Activated effector memory CD4-positive, alpha-beta T cell treated with Interleukin-2 at 50 U/mL for 16 hours (primary cell): ENCODE measurements at regions not wholly inside any gene's neighbourhood (a gene's known extent, or its start where the extent isn't known, plus 50 kb on each side); places are given as distances from the start of the nearest gene placed in this dataset.

Source experiments
- DNase-seq: peaks from one replicate; pipeline ENCODE4 v3.0.0-alpha.2; 2020

DNA sequence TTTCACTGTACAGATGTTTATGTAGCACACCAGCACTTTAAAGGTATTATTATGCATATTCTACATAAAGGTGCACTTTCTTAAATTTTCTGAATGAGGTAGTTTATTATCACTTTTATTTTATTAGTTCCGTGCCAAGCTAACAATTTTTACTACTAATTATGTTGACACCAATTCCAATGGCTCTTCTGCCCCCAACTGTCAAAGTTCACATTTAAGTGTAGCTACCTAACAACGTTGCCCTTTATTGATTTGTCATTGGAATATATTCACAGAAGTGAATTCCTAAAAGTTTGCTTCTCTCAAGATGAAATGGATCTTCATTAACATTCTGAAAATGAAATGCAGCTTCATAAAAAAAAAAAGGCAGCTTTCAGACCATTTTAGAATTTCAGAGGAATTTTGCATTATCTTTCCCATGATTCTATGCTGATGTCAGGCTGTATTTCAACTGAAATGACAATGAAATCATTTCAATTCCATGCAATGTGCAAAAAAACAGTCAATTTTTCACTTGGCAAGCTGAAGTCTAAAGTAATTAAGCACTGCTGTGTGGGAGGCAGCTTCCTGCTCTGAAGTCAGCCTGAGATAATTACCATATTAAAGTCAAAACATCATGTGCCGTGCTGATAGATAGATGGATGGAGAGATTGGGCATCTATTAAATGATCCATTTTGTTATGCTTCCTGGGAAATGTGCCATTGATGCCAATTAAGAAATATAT lies 229.2 kb downstream of the TTLL7 start:
- no peak for DNase-seq

- no peak for DNase-seq
Observed at GRCh38 chr1:83769072-83769471, 229.9 kb downstream of the TTLL7 start.

- no peak for DNase-seq
Observed at GRCh38 chr1:83766241-83766691, 232.7 kb downstream of the TTLL7 start.

DNA sequence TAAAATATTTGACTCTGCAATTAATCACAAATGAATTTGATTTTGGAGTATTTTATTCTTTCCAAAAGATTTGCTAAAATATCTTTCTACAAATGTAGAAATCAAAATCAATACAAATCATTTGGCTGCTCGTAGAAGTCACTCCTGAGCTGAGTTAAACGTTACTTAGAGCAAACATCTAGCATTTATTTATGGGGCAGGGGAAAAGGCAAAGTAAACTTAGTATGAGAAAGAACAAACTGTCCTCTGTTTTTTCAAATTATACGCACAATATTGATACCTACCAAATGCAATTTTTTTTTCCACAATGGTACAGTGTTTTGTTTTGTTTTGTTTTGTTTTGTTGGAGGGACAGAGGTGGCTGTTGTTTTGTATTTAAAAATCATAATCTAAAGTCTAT lies 233.8 kb downstream of the TTLL7 start:
- no peak for DNase-seq

- no peak for DNase-seq
Observed at GRCh38 chr1:83764209-83764608, 234.7 kb downstream of the TTLL7 start.

- no peak for DNase-seq
Observed at GRCh38 chr1:83763361-83764095, 235.4 kb downstream of the TTLL7 start.

DNA sequence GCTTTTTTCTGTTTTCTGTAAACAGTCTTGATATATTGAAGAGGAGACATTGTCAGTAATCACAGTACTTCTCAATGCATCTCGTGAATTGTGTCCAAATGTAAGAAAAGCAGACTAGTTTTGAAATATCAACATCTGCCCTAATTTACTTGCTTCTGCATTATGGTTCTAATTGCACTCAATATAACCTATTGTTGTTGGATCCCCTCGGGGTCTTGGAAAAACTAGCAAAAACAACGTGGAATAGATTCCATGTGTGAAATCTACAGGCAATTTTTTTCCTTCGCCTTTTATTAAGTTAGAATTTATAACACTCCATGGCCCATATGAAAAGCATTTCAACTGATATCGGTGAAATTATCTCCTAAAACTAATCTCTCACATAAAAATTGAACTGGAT lies 236.5 kb downstream of the TTLL7 start:
- no peak for DNase-seq

DNA sequence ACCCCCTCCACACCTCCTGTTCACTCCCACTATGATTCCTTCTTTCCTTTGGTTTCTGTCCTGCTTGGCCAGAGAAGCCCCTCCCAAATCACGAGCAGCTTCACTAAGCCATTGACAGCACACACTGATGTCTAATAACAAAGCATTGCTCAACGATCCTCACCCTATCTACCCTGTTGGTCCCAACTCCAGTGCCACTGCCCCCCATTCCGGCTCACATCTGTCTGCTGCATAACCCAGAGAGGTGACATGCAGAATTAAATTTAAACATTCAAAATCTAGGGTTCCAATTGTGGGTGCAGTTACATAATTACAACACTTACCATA lies 236.9 kb downstream of the TTLL7 start:
- DNase-seq, result no peak

DNA sequence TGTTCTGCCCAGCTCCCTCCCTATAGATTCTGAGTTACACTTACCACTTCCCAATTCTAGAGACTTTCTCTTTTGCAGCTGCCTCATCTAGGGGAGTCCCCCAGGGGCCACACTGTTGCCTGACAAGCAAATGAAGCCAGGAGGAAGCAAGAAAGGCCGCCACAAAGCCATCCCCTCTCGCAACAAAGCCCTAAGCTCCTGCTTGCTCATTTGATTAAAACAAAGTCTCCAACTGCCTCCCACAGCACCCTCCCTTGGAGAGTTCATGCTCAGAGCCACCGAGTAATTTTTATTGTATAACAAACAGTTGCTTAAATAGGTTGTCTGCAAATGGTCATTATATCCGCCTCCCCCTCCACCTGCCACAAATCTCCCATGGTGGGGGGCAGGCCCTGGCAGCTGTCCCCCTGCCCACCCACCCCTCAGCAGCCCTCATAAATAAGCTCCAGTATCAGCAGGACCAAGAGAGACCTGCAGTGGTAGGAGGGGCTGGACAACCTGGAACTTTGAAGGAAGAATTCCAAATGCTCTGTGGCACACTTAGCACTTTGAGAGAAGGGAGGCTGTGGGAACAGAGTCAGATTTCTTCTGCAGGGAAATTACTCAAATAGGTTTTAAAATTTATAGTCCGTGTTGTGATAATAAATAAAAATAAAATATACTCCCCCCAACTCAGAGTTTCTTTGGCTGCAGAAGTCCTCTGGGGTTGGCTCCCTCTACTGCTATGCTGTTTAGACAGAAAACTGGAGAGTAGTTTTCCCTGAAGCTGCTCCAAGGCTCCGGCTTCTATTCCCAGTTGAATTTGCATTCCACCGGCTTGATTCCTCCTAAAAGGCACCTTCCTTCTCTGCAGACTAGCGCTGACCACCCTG lies 237.5 kb downstream of the TTLL7 start:
- DNase-seq, result no peak

- no peak for DNase-seq
Observed at GRCh38 chr1:83760226-83761021, 238.5 kb downstream of the TTLL7 start.

- DNase-seq, result no peak
Observed at GRCh38 chr1:83756984-83757717, 241.8 kb downstream of the TTLL7 start.

DNA sequence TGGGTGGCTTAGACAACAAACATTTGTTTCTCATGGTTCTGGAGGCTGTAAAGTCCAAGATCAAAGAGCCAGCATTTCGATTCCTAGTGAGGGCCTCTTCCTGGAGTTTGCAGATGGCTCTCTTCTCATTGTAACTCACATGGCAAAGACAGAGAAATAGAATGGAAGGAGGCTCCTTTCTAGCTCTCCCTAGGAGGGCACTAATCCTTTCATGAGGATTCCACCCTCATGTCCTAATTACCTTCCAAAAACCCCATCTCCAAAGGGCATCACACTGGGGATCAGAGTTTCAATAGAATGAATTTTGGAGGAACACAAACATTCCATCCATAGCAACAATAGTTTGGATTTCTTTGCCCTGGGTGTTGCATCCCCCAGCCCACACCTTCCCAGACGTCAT lies 247.3 kb downstream of the TTLL7 start:
- DNase-seq, result no peak

- no peak for DNase-seq
Observed at GRCh38 chr1:83750201-83750600, 248.7 kb downstream of the TTLL7 start.

DNA sequence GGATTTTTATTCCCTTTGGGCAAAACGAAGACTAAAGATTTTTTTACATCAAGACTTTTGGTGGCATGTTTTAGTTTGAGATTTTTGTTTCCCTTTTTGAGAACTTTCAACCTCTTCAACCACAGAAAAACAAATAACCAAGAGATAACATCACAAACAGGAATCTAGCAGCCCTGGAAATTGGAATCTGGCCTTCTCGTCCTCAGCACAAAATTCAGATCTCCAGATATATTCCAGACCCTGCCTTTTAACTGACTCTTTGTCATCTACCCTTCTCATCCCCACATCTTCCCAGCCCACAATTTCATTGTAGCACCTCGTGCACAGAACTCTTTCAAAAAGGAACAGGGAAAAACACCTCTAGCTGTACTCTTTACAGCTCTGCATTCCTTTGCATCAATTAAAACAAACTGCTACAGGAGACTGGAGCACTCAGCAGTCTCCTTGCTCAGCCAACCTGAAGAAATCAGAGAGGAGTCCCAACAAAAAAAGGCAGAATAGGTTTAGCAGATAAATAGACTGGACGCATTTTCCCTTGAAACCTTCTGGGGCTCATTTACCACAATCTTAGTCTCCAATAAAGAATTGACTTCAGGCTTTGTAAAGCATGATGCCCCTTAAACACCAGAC lies 251.0 kb downstream of the TTLL7 start:
- no peak for DNase-seq

GRCh38 chr1:83746234-83746633 lies 252.7 kb downstream of the TTLL7 start:
- no peak for DNase-seq

- no peak for DNase-seq
Observed at GRCh38 chr1:83742446-83742845, 256.5 kb downstream of the TTLL7 start.

- DNase-seq, result no peak
Observed at GRCh38 chr1:83741770-83742169, 257.2 kb downstream of the TTLL7 start.

GRCh38 chr1:83741348-83741747 lies 257.6 kb downstream of the TTLL7 start:
- DNase-seq, result no peak

GRCh38 chr1:83735526-83735925 lies 263.4 kb downstream of the TTLL7 start:
- no peak for DNase-seq

- no peak for DNase-seq
Observed at GRCh38 chr1:83734420-83734819, 264.5 kb downstream of the TTLL7 start.

DNA sequence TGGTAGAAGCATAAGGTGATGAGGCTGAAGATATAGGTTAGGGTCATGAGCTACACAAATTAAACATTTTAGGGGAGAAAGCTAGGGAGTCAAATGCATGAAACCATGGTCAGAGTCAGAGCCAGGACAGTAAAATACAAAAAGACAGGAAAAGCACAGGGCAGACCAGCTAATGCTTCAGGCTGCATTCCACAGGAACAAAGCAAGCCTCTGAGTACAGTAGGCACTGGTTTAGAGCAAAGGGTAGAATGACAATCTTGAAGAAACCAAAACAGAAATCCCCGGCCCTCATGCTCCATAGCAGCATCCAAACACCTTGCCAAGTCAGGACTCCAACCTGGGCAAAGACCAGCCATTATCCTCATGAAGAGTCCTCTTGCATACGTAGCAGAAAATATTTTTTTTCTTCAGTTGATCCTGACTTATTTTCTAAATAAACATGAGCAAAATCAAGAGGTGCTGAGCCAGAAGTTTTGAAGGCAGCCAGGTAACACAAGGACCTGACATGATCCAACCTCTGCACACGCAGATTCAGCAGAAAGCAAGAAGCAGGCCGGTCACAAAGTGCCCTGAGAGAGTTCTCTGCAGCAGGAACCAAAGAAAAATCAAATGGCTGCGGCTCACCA lies 273.1 kb downstream of the TTLL7 start:
- DNase-seq, result no peak
